CD14-positive monocyte (primary cell): ENCODE measurements at regions not wholly inside any gene's neighbourhood (a gene's known extent, or its start where the extent isn't known, plus 50 kb on each side); places are given as distances from the start of the nearest gene placed in this dataset.

Experiments
- DNase-seq, 3 donors: peaks; one replicate each; pipeline ENCODE4 v3.0.0-alpha.2; 2011 to 2022
- H2AFZ ChIP-seq: 2 replicates; pipeline ENCODE4 v1.6.0; 2012; ENCODE audit warnings: mild to moderate bottlenecking, low read depth, low read length, inconsistent platforms; ENCODE audit not compliant: insufficient read depth, poor library complexity, severe bottlenecking
- H3K27ac ChIP-seq, 2 donors: 1 replicate in 1 of 2; 2 replicates in 1 of 2; pipeline ENCODE4 v1.5.1; 2012 to 2013; ENCODE audit warnings: low read length in 2 of 2, control low read depth in 1 of 2, inconsistent platforms in 1 of 2, low read depth in 1 of 2, mild to moderate bottlenecking in 1 of 2
- H3K27me3 ChIP-seq, 2 donors: one replicate each; pipeline versions ENCODE4 v1.6.0 to v1.6.1; 2011 to 2013; ENCODE audit warnings: low read length in 2 of 2; ENCODE audit not compliant: control insufficient read depth in 2 of 2, insufficient read depth in 2 of 2
- H3K36me3 ChIP-seq, 2 donors: replicated peaks in 1 of 2; 1 replicate in 1 of 2; 2 replicates in 1 of 2; pipeline versions ENCODE4 v1.5.1 to v1.6.1; 2012 to 2013; ENCODE audit warnings: low read length in 2 of 2, control low read depth in 1 of 2, inconsistent platforms in 1 of 2, mild to moderate bottlenecking in 1 of 2; ENCODE audit not compliant: insufficient read depth in 2 of 2, control insufficient read depth in 1 of 2
- H3K4me1 ChIP-seq, 2 donors: 1 replicate in 1 of 2; 2 replicates in 1 of 2; pipeline versions ENCODE4 v1.5.1 to v1.6.1; 2012 to 2013; ENCODE audit warnings: low read length in 2 of 2, control low read depth in 1 of 2, inconsistent platforms in 1 of 2, mild to moderate bottlenecking in 1 of 2, moderate library complexity in 1 of 2; ENCODE audit not compliant: insufficient read depth in 2 of 2, control insufficient read depth in 1 of 2
- H3K4me2 ChIP-seq: replicated peaks from 2 replicates; pipeline ENCODE3; 2012; ENCODE audit warnings: low read length, moderate library complexity, mild to moderate bottlenecking; ENCODE audit not compliant: poor library complexity, severe bottlenecking; ENCODE audit errors: extremely low read depth
- H3K4me3 ChIP-seq, 3 experiments: fragments of 200-600 bp in 1 of 3; sonication (generic) in 1 of 3; replicated peaks in 1 of 3; 1 replicate in 2 of 3; 2 replicates in 1 of 3; pipeline ENCODE4 v1.5.1; 2011 to 2013; ENCODE audit warnings: low read length in 3 of 3, mild to moderate bottlenecking in 3 of 3, control low read depth in 2 of 3, low read depth in 2 of 3, inconsistent platforms in 1 of 3, moderate library complexity in 1 of 3
- H3K79me2 ChIP-seq: 2 replicates; pipeline ENCODE4 v1.6.0; 2012; ENCODE audit warnings: mild to moderate bottlenecking, control low read depth, inconsistent platforms, low read length, moderate library complexity; ENCODE audit not compliant: insufficient read depth
- H3K9ac ChIP-seq: 2 replicates; pipeline ENCODE4 v1.6.0; 2017; ENCODE audit warnings: low read length, mild to moderate bottlenecking; ENCODE audit not compliant: insufficient read depth, poor library complexity, severe bottlenecking
- H3K9me3 ChIP-seq, 2 donors: replicated peaks in 1 of 2; 1 replicate in 1 of 2; 2 replicates in 1 of 2; pipeline versions ENCODE4 v1.5.1 to v1.6.1; 2012 to 2013; ENCODE audit warnings: low read length in 2 of 2, control low read depth in 1 of 2; ENCODE audit not compliant: control insufficient read depth in 1 of 2, insufficient read depth in 1 of 2
- H4K20me1 ChIP-seq: 2 replicates; pipeline ENCODE4 v1.6.0; 2012; ENCODE audit warnings: mild to moderate bottlenecking, low read length, control low read depth, moderate library complexity; ENCODE audit not compliant: insufficient read depth
- H3K27ac Mint-ChIP-seq, 7 donors: one replicate each; pipeline ENCODE4 v1.8.0; 2020; ENCODE audit warnings: mild to moderate bottlenecking in 7 of 7, mixed read lengths in 7 of 7, moderate library complexity in 6 of 7, inconsistent platforms in 2 of 7
- H3K27me3 Mint-ChIP-seq, 3 donors: one replicate each; pipeline ENCODE4 v1.8.0; 2021 to 2022; ENCODE audit warnings: low read depth in 3 of 3, mild to moderate bottlenecking in 3 of 3, mixed read lengths in 3 of 3, moderate library complexity in 3 of 3, inconsistent platforms in 1 of 3
- H3K36me3 Mint-ChIP-seq, 2 donors: one replicate each; pipeline ENCODE4 v1.8.0; 2020; ENCODE audit warnings: mixed read lengths in 2 of 2, inconsistent platforms in 1 of 2, mild to moderate bottlenecking in 1 of 2
- H3K4me1 Mint-ChIP-seq: one replicate; pipeline ENCODE4 v1.8.0; 2020; ENCODE audit warnings: mild to moderate bottlenecking, mixed read lengths
- H3K4me3 Mint-ChIP-seq, 2 donors: one replicate each; pipeline ENCODE4 v1.8.0; 2020; ENCODE audit warnings: mild to moderate bottlenecking in 2 of 2, mixed read lengths in 2 of 2, moderate library complexity in 1 of 2
- H3K9me3 Mint-ChIP-seq, 7 donors: one replicate each; pipeline ENCODE4 v1.8.0; 2020 to 2022; ENCODE audit warnings: mixed read lengths in 7 of 7, mild to moderate bottlenecking in 6 of 7, moderate library complexity in 6 of 7, inconsistent platforms in 2 of 7
- CTCF ChIP-seq: fragments of 200-600 bp; IDR thresholded peaks from one replicate; pipeline ENCODE4 v1.8.0; 2022; ENCODE audit warnings: antibody characterized with exemption, mild to moderate bottlenecking
- WGBS: methylation state at CpG from one replicate; pipeline ENCODE4 v1.1.5; 2013; ENCODE audit warnings: missing lambda C conversion rate; ENCODE audit not compliant: insufficient coverage; 5-methylcytosine and 5-hydroxymethylcytosine counted together
- intact Hi-C, 2 donors: fragments of 100-400 bp; cut with micrococcal nuclease; formaldehyde crosslinking; loops; one replicate each; pipeline versions ENCODE4 v1.15.0 to v1.15.1; 2023

GRCh38 chr15:66633041-66633937 is 67.5 kb upstream of the LCTL start:
- Histone ChIP-seq H3K9ac (no peak overlapping the region), H3K4me2 (no peak overlapping the region)
- no peak overlapping the region for H3K27ac Mint-ChIP-seq

DNA sequence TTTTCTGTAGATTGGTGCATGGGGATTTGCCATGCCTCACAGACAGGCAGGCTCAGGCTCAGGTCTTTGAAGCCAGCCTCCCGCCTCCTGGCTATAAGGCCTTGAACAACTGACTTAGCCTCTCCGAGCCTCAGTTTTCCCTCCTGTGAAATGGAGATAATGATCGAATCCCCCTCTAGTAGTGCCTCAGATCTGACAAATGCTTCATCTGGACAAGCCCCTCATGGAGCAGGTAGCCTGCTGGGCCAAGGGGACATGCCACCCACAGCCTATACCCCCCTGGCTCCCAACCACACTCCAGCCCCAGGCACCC is 68.1 kb upstream of the LCTL start:
- Mint-ChIP-seq H3K36me3 (no peaks in the 10 kb centered on the region), H3K9me3 (no peaks in the 10 kb centered on the region), H3K27ac (no peak overlapping the region), H3K27me3 (peaks cover 2 to 9% (median 3%) of the 10 kb centered on the region in 3 donors), H3K4me1 (no peaks in the 10 kb centered on the region), H3K4me3 (no peak overlapping the region)
- H4K20me1 ChIP-seq: no peaks in the 10 kb centered on the region
- no peaks in the 10 kb centered on the region for H3K27me3 ChIP-seq
- DNase-seq: no peak
- WGBS: 96% methylated on average over 3 of the region's 3 CpGs
- H3K9me3 ChIP-seq: no peaks in the 10 kb centered on the region
- no peak for TF ChIP-seq CTCF
- intact Hi-C loops: no loop called here
- H3K9ac ChIP-seq: no peak overlapping the region
- no peak overlapping the region for H3K4me2 ChIP-seq
- H2AFZ ChIP-seq: no peak overlapping the region
- H3K4me3 ChIP-seq: no peak overlapping the region
- H3K36me3 ChIP-seq: no peaks in the 10 kb centered on the region
- no peak overlapping the region for H3K27ac ChIP-seq
- no peaks in the 10 kb centered on the region for H3K4me1 ChIP-seq
- H3K79me2 ChIP-seq: no peaks in the 10 kb centered on the region

More at GRCh38 chr15:66633041-66633937, 67.5 kb upstream of the LCTL start:
- no peak overlapping the region for H3K27ac ChIP-seq
- H3K9me3 Mint-ChIP-seq: no peaks in the 10 kb centered on the region
- H3K4me3 Mint-ChIP-seq: no peak overlapping the region
- no peaks in the 10 kb centered on the region for H3K4me1 ChIP-seq
- DNase-seq: no peak
- H3K27me3 Mint-ChIP-seq: peaks cover 2 to 9% (median 3%) of the 10 kb centered on the region in 3 donors
- no peaks in the 10 kb centered on the region for H3K9me3 ChIP-seq
- 55% methylated on average over 17 of the region's 19 CpGs for WGBS
- H3K36me3 Mint-ChIP-seq: no peaks in the 10 kb centered on the region
- no peaks in the 10 kb centered on the region for H3K79me2 ChIP-seq
- H4K20me1 ChIP-seq: no peaks in the 10 kb centered on the region
- no peaks in the 10 kb centered on the region for H3K4me1 Mint-ChIP-seq
- intact Hi-C loops: no loop called here
- no peak for TF ChIP-seq CTCF
- no peak overlapping the region for H3K4me3 ChIP-seq
- H3K27me3 ChIP-seq: no peaks in the 10 kb centered on the region
- H3K36me3 ChIP-seq: no peaks in the 10 kb centered on the region
- H2AFZ ChIP-seq: no peak overlapping the region
